ENCODE measurements at regions not wholly inside any gene's neighbourhood (a gene's known extent, or its start where the extent isn't known, plus 50 kb on each side); places are given as distances from the start of the nearest gene placed in this dataset.

- TF ChIP-seq ZNF462 (CRISPR knock-in tag; IDR thresholded peaks at IDR 0.05) (no peak), CREB1 (CRISPR knock-in tag; IDR thresholded peaks at IDR 0.05; ENCODE audit: low read depth) (no peak), ZNF331 (CRISPR knock-in tag; IDR thresholded peaks at IDR 0.05; ENCODE audit: low read depth) (no peak), CTCF (conservative IDR thresholded peaks at IDR 0.05; ENCODE audit: low read depth in 2 of 2) (no peak), POLR2AphosphoS5 (IDR thresholded peaks at IDR 0.05; ENCODE audit: low read depth) (no peak), ZNF114 (CRISPR knock-in tag; IDR thresholded peaks at IDR 0.05) (no peak)
- TF ChIP-seq, protein P1, sequence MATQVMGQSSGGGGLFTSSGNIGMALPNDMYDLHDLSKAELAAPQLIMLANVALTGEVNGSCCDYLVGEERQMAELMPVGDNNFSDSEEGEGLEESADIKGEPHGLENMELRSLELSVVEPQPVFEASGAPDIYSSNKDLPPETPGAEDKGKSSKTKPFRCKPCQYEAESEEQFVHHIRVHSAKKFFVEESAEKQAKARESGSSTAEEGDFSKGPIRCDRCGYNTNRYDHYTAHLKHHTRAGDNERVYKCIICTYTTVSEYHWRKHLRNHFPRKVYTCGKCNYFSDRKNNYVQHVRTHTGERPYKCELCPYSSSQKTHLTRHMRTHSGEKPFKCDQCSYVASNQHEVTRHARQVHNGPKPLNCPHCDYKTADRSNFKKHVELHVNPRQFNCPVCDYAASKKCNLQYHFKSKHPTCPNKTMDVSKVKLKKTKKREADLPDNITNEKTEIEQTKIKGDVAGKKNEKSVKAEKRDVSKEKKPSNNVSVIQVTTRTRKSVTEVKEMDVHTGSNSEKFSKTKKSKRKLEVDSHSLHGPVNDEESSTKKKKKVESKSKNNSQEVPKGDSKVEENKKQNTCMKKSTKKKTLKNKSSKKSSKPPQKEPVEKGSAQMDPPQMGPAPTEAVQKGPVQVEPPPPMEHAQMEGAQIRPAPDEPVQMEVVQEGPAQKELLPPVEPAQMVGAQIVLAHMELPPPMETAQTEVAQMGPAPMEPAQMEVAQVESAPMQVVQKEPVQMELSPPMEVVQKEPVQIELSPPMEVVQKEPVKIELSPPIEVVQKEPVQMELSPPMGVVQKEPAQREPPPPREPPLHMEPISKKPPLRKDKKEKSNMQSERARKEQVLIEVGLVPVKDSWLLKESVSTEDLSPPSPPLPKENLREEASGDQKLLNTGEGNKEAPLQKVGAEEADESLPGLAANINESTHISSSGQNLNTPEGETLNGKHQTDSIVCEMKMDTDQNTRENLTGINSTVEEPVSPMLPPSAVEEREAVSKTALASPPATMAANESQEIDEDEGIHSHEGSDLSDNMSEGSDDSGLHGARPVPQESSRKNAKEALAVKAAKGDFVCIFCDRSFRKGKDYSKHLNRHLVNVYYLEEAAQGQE (IDR thresholded peaks at IDR 0.05; ENCODE audit: unreplicated experiment) = no peak
Observed at GRCh38 chrX:108946531-108946930, 210.2 kb upstream of the IRS4 start (continued).
